Bronchial epithelial cell (primary cell): ENCODE measurements at regions not wholly inside any gene's neighbourhood (a gene's known extent, or its start where the extent isn't known, plus 50 kb on each side); places are given as distances from the start of the nearest gene placed in this dataset.
A peak's percentile ranks its signal among the peaks of the same experiment; 100 is the strongest.

Source experiments
- DNase-seq: peaks from one replicate; pipeline ENCODE4 v3.0.0-alpha.2; 2010; ENCODE audit warnings: low read depth
- FAIRE-seq: peaks from 2 replicates; lab custom pipeline; 2011; peaks lifted over from hg19 to GRCh38; lab: Jason Lieb, UNC
- H3K27me3 ChIP-seq: 2 replicates; pipeline ENCODE4 v1.5.1; 2011; ENCODE audit warnings: low read length; ENCODE audit not compliant: control insufficient read depth, insufficient read depth
- H3K36me3 ChIP-seq: 2 replicates; pipeline ENCODE4 v1.5.1; 2011; ENCODE audit warnings: low read length; ENCODE audit not compliant: control insufficient read depth, insufficient read depth
- H3K4me3 ChIP-seq: 2 replicates; pipeline ENCODE4 v1.5.1; 2011; ENCODE audit warnings: mild to moderate bottlenecking, low read depth, low read length, control low read depth
- CTCF ChIP-seq: IDR thresholded peaks from 2 replicates; pipeline ENCODE4 v1.5.1; 2011; ENCODE audit warnings: mild to moderate bottlenecking, moderate library complexity, low read length, control low read depth, inconsistent platforms; ENCODE audit not compliant: insufficient read depth, severe bottlenecking

GRCh38 chr16:79363035-79363434 lies 237.5 kb downstream of the MAF start:
- no peak for TF ChIP-seq CTCF
- DNase-seq, result no peak

GRCh38 chr16:79362300-79362970 lies 238.1 kb downstream of the MAF start:
- TF ChIP-seq CTCF, result no peak
- DNase-seq (peak; percentile 37), FAIRE-seq (no peak)
- no peak overlapping the region for H3K4me3 ChIP-seq
- no peaks in the 10 kb centered on the region for H3K27me3 ChIP-seq
- H3K36me3 ChIP-seq, result no peaks in the 10 kb centered on the region

More at GRCh38 chr16:79363035-79363434, 237.5 kb downstream of the MAF start:
- H3K36me3 ChIP-seq, result no peaks in the 10 kb centered on the region
- H3K4me3 ChIP-seq, result no peak overlapping the region
- FAIRE-seq, result no peak
- H3K27me3 ChIP-seq, result no peaks in the 10 kb centered on the region

- no peaks in the 10 kb centered on the region for H3K36me3 ChIP-seq
- no peak for FAIRE-seq
- TF ChIP-seq CTCF, result no peak
- no peaks in the 10 kb centered on the region for H3K27me3 ChIP-seq
- no peak for DNase-seq
- no peak overlapping the region for H3K4me3 ChIP-seq
These were observed 239.3 kb downstream of the MAF start for GRCh38 chr16:79361132-79361751.

GRCh38 chr16:79360267-79360666 lies 240.3 kb downstream of the MAF start:
- H3K27me3 ChIP-seq, result no peaks in the 10 kb centered on the region
- peak; percentile 84 for DNase-seq
- H3K4me3 ChIP-seq, result no peak overlapping the region
- no peaks in the 10 kb centered on the region for H3K36me3 ChIP-seq
- no peak for TF ChIP-seq CTCF
- peak; percentile 55 for FAIRE-seq

- Histone ChIP-seq H3K27me3 (no peaks in the 10 kb centered on the region), H3K36me3 (no peaks in the 10 kb centered on the region), H3K4me3 (no peak overlapping the region)
- TF ChIP-seq CTCF, result no peak
- FAIRE-seq (no peak), DNase-seq (no peak)
These were observed 241.5 kb downstream of the MAF start for GRCh38 chr16:79359082-79359481.
